ENCODE measurements at regions not wholly inside any gene's neighbourhood (a gene's known extent, or its start where the extent isn't known, plus 50 kb on each side); places are given as distances from the start of the nearest gene placed in this dataset.

GRCh38 chr12:62135553-62136200, 124.5 kb upstream of the USP15 start:
- no peak overlapping the region for H3K4me3 ChIP-seq (ENCODE audit: low read depth in 1 of 3, low read length in 3 of 3)
- no peaks in the 10 kb centered on the region for H3K36me3 ChIP-seq (ENCODE audit: control insufficient read depth in 4 of 4, insufficient read depth in 3 of 4, low read depth in 1 of 4, low read length in 3 of 4)
- H3K27ac ChIP-seq (ENCODE audit: low read depth in 1 of 2, low read length in 2 of 2): no peak overlapping the region
- no peak for TF ChIP-seq FOXA2 (IDR thresholded peaks at IDR 0.05)
- TF ChIP-seq EGR1 (IDR thresholded peaks at IDR 0.05; ENCODE audit: low read depth in 2 of 2): no peak
- TF ChIP-seq RAD21 (IDR thresholded peaks at IDR 0.05): no peak
- TF ChIP-seq, protein P1, sequence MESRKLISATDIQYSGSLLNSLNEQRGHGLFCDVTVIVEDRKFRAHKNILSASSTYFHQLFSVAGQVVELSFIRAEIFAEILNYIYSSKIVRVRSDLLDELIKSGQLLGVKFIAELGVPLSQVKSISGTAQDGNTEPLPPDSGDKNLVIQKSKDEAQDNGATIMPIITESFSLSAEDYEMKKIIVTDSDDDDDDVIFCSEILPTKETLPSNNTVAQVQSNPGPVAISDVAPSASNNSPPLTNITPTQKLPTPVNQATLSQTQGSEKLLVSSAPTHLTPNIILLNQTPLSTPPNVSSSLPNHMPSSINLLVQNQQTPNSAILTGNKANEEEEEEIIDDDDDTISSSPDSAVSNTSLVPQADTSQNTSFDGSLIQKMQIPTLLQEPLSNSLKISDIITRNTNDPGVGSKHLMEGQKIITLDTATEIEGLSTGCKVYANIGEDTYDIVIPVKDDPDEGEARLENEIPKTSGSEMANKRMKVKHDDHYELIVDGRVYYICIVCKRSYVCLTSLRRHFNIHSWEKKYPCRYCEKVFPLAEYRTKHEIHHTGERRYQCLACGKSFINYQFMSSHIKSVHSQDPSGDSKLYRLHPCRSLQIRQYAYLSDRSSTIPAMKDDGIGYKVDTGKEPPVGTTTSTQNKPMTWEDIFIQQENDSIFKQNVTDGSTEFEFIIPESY (IDR thresholded peaks at IDR 0.05): no peak
- no peak for TF ChIP-seq JUND (IDR thresholded peaks at IDR 0.05)
- no peak for TF ChIP-seq TAF1 (conservative IDR thresholded peaks at IDR 0.05)
- TF ChIP-seq MAX (IDR thresholded peaks at IDR 0.05): no peak
- no peak for TF ChIP-seq NR2F2 (IDR thresholded peaks at IDR 0.05)
- no peak for TF ChIP-seq FOXA1 (IDR thresholded peaks at IDR 0.05)
- TF ChIP-seq ATF3 (IDR thresholded peaks at IDR 0.05): no peak
- TF ChIP-seq, protein P2, sequence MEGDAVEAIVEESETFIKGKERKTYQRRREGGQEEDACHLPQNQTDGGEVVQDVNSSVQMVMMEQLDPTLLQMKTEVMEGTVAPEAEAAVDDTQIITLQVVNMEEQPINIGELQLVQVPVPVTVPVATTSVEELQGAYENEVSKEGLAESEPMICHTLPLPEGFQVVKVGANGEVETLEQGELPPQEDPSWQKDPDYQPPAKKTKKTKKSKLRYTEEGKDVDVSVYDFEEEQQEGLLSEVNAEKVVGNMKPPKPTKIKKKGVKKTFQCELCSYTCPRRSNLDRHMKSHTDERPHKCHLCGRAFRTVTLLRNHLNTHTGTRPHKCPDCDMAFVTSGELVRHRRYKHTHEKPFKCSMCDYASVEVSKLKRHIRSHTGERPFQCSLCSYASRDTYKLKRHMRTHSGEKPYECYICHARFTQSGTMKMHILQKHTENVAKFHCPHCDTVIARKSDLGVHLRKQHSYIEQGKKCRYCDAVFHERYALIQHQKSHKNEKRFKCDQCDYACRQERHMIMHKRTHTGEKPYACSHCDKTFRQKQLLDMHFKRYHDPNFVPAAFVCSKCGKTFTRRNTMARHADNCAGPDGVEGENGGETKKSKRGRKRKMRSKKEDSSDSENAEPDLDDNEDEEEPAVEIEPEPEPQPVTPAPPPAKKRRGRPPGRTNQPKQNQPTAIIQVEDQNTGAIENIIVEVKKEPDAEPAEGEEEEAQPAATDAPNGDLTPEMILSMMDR (IDR thresholded peaks at IDR 0.05; ENCODE audit: low read depth, low read length, missing input control): no peak
- TF ChIP-seq YY1 (IDR thresholded peaks at IDR 0.05): no peak
- TF ChIP-seq SP1 (IDR thresholded peaks at IDR 0.05): no peak
- TF ChIP-seq HNF4G (IDR thresholded peaks at IDR 0.05): no peak
- TF ChIP-seq GABPA (IDR thresholded peaks at IDR 0.05 in 1 of 2, conservative IDR thresholded peaks at IDR 0.05 in 1 of 2): no peak
- no peak for TF ChIP-seq REST (IDR thresholded peaks at IDR 0.05)
- H3K9me3 ChIP-seq (ENCODE audit: control insufficient read depth in 4 of 4, low read length in 3 of 4): no peaks in the 10 kb centered on the region
- no peaks in the 10 kb centered on the region for H3K4me1 ChIP-seq (ENCODE audit: control insufficient read depth in 4 of 4, insufficient read depth in 4 of 4, low read length in 3 of 4)
- DNase-seq (ENCODE audit: low spot score): no peak
- no peak overlapping the region for H3K9ac ChIP-seq (ENCODE audit: low read depth in 1 of 2, low read length in 2 of 2)
- 91% methylated on average over 3 of the region's 3 CpGs for WGBS
- H3K27me3 ChIP-seq (ENCODE audit: control insufficient read depth in 4 of 4, insufficient read depth in 4 of 4, low read length in 3 of 4): no peaks in the 10 kb centered on the region

GRCh38 chr12:62136496-62136895, 123.7 kb upstream of the USP15 start:
- no peak overlapping the region for H3K9ac ChIP-seq (ENCODE audit: low read depth in 1 of 2, low read length in 2 of 2)
- no peak overlapping the region for H3K4me3 ChIP-seq (ENCODE audit: low read depth in 1 of 3, low read length in 3 of 3)
- no peak for DNase-seq (ENCODE audit: low spot score)
- no peaks in the 10 kb centered on the region for H3K4me1 ChIP-seq (ENCODE audit: control insufficient read depth in 4 of 4, insufficient read depth in 4 of 4, low read length in 3 of 4)
- H3K27me3 ChIP-seq (ENCODE audit: control insufficient read depth in 4 of 4, insufficient read depth in 4 of 4, low read length in 3 of 4): no peaks in the 10 kb centered on the region
- 85% methylated on average over 2 of the region's 2 CpGs for WGBS
- H3K9me3 ChIP-seq (ENCODE audit: control insufficient read depth in 4 of 4, low read length in 3 of 4): no peaks in the 10 kb centered on the region
- H3K27ac ChIP-seq (ENCODE audit: low read depth in 1 of 2, low read length in 2 of 2): no peak overlapping the region
- H3K36me3 ChIP-seq (ENCODE audit: control insufficient read depth in 4 of 4, insufficient read depth in 3 of 4, low read depth in 1 of 4, low read length in 3 of 4): no peaks in the 10 kb centered on the region
- TF ChIP-seq, protein P2 (IDR thresholded peaks at IDR 0.05; ENCODE audit: low read depth, low read length, missing input control): no peak
- TF ChIP-seq TAF1 (conservative IDR thresholded peaks at IDR 0.05) (no peak), NR2F2 (IDR thresholded peaks at IDR 0.05) (no peak), SP1 (IDR thresholded peaks at IDR 0.05) (no peak), JUND (IDR thresholded peaks at IDR 0.05) (no peak)
- TF ChIP-seq, protein P1 (IDR thresholded peaks at IDR 0.05): no peak
